NOMO-1 treated with DMSO at 0.1 percent for 48 hours (cell line): ENCODE measurements at regions not wholly inside any gene's neighbourhood (a gene's known extent, or its start where the extent isn't known, plus 50 kb on each side); places are given as distances from the start of the nearest gene placed in this dataset.
"Not testable (repeated sequence)": the region's sequence is repeated elsewhere in the genome, so short reads cannot be mapped to it uniquely, and the experiment has no call there.

Source experiments
- DNase-seq: peaks from one replicate; lab custom pipeline; 2025; ENCODE audit not compliant: unreplicated experiment; lab: John Stamatoyannopoulos, UW

GRCh38 chr11:29184939-29185890, 831.6 kb downstream of the KCNA4 start:
- no peak for DNase-seq

GRCh38 chr11:29183301-29183700, 833.5 kb downstream of the KCNA4 start:
- no peak for DNase-seq

- no peak for DNase-seq
Observed at GRCh38 chr11:29173660-29174062, 843.2 kb downstream of the KCNA4 start.

GRCh38 chr11:29171360-29171950, 845.4 kb downstream of the KCNA4 start:
- no peak for DNase-seq

- DNase-seq: no peak
Observed at GRCh38 chr11:29166306-29166705, 850.5 kb downstream of the KCNA4 start.

- no peak for DNase-seq
Observed at GRCh38 chr11:29163231-29163630, 853.6 kb downstream of the KCNA4 start.

- DNase-seq: no peak
Observed at GRCh38 chr11:29162491-29162890, 854.3 kb downstream of the KCNA4 start.

GRCh38 chr11:29161191-29161590, 855.6 kb downstream of the KCNA4 start:
- no peak for DNase-seq

- peak; percentile 28 for DNase-seq
Observed at GRCh38 chr11:29159552-29160465, 857.0 kb downstream of the KCNA4 start.

GRCh38 chr11:29153078-29153477, 863.8 kb downstream of the KCNA4 start:
- DNase-seq: no peak

GRCh38 chr11:29142573-29142972, 874.3 kb downstream of the KCNA4 start:
- DNase-seq: not testable (repeated sequence)

GRCh38 chr11:29135504-29135903, 881.3 kb downstream of the KCNA4 start:
- no peak for DNase-seq

- DNase-seq: no peak
Observed at GRCh38 chr11:29131055-29131454, 885.8 kb downstream of the KCNA4 start.

- no peak for DNase-seq
Observed at GRCh38 chr11:29129844-29130243, 887.0 kb downstream of the KCNA4 start.

GRCh38 chr11:29127461-29127860, 889.4 kb downstream of the KCNA4 start:
- no peak for DNase-seq

GRCh38 chr11:29125606-29126005, 891.2 kb downstream of the KCNA4 start:
- no peak for DNase-seq

- DNase-seq: no peak
Observed at GRCh38 chr11:29124470-29124869, 892.4 kb downstream of the KCNA4 start.

- no peak for DNase-seq
Observed at GRCh38 chr11:29119707-29120618, 896.9 kb downstream of the KCNA4 start.

- no peak for DNase-seq
Observed at GRCh38 chr11:29119116-29119515, 897.7 kb downstream of the KCNA4 start.

- DNase-seq: no peak
Observed at GRCh38 chr11:29100967-29101366, 915.9 kb downstream of the KCNA4 start.
